NB4 (cell line): ENCODE measurements at regions not wholly inside any gene's neighbourhood (a gene's known extent, or its start where the extent isn't known, plus 50 kb on each side); places are given as distances from the start of the nearest gene placed in this dataset.

ENCODE experiments used
- MYC ChIP-seq: IDR thresholded peaks from 2 replicates; pipeline ENCODE4 v1.6.1; 2011; ENCODE audit warnings: low read depth, low read length
- POLR2A ChIP-seq: IDR thresholded peaks from 2 replicates; pipeline ENCODE4 v1.6.1; 2011; ENCODE audit warnings: mild to moderate bottlenecking; ENCODE audit not compliant: insufficient read length; ENCODE audit errors: extremely low read depth
- TF ChIP-seq, protein P1 (sequence below): IDR thresholded peaks from one replicate; pipeline ENCODE4 v1.5.1; 2012; ENCODE audit warnings: low read depth, low read length
- TF ChIP-seq, protein P2 (sequence below): IDR thresholded peaks from 2 replicates; pipeline ENCODE4 v1.6.1; 2011; ENCODE audit warnings: low read depth, low read length

DNA sequence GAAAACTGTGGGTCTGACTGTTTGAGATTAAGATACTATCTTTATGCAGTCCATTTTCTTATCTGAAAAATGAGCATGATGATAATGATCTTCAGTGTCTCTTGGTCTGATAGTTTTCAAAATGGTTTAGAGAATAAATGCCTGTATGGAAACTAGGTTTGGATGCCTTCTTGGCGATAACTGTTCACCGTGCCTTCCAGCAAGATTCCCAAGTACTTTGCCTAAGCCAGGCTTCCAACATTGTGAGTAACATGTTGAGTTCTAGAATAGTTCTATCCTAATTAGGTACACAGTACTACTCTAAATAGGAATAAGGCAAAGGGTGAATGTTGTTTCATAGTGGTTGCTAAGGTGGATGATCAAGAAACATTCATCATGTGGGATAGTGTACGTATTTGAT is 940.2 kb downstream of the MCTP2 start:
- TF ChIP-seq, protein P1, sequence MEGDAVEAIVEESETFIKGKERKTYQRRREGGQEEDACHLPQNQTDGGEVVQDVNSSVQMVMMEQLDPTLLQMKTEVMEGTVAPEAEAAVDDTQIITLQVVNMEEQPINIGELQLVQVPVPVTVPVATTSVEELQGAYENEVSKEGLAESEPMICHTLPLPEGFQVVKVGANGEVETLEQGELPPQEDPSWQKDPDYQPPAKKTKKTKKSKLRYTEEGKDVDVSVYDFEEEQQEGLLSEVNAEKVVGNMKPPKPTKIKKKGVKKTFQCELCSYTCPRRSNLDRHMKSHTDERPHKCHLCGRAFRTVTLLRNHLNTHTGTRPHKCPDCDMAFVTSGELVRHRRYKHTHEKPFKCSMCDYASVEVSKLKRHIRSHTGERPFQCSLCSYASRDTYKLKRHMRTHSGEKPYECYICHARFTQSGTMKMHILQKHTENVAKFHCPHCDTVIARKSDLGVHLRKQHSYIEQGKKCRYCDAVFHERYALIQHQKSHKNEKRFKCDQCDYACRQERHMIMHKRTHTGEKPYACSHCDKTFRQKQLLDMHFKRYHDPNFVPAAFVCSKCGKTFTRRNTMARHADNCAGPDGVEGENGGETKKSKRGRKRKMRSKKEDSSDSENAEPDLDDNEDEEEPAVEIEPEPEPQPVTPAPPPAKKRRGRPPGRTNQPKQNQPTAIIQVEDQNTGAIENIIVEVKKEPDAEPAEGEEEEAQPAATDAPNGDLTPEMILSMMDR: no peak
- TF ChIP-seq POLR2A: no peak
- no peak for TF ChIP-seq MYC
- TF ChIP-seq, protein P2, sequence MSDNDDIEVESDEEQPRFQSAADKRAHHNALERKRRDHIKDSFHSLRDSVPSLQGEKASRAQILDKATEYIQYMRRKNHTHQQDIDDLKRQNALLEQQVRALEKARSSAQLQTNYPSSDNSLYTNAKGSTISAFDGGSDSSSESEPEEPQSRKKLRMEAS: no peak
